ENCODE measurements at regions not wholly inside any gene's neighbourhood (a gene's known extent, or its start where the extent isn't known, plus 50 kb on each side); places are given as distances from the start of the nearest gene placed in this dataset.

GRCh38 chr3:107953722-107954121 lies 137.1 kb downstream of the CD47 start:
- no peak for DNase-seq (ENCODE audit: low spot score)
- in situ Hi-C loops (cut with MboI; ENCODE audit: low pct_unique_long_range_greater_than_20kb, low sequenced_read_pairs, unreplicated experiment): no loop called here
- no peak for TF ChIP-seq CTCF (IDR thresholded peaks at IDR 0.05; ENCODE audit: extremely low read depth, insufficient read depth, missing control alignments)

GRCh38 chr3:107951126-107951525 lies 139.7 kb downstream of the CD47 start:
- in situ Hi-C loops (cut with MboI; ENCODE audit: low pct_unique_long_range_greater_than_20kb, low sequenced_read_pairs, unreplicated experiment): no loop called here
- TF ChIP-seq CTCF (IDR thresholded peaks at IDR 0.05; ENCODE audit: extremely low read depth, insufficient read depth, missing control alignments): no peak
- DNase-seq (ENCODE audit: low spot score): no peak

GRCh38 chr3:107950417-107950816 lies 140.4 kb downstream of the CD47 start:
- in situ Hi-C loops (cut with MboI; ENCODE audit: low pct_unique_long_range_greater_than_20kb, low sequenced_read_pairs, unreplicated experiment): no loop called here
- no peak for TF ChIP-seq CTCF (IDR thresholded peaks at IDR 0.05; ENCODE audit: extremely low read depth, insufficient read depth, missing control alignments)
- DNase-seq (ENCODE audit: low spot score): no peak

- no peak for DNase-seq (ENCODE audit: low spot score)
- in situ Hi-C loops (cut with MboI; ENCODE audit: low pct_unique_long_range_greater_than_20kb, low sequenced_read_pairs, unreplicated experiment): loop anchor here (25.0 kb wide), 1 partner anchor 463 kb away; no protein-coding TSS in a partner anchor
- no peak for TF ChIP-seq CTCF (IDR thresholded peaks at IDR 0.05; ENCODE audit: extremely low read depth, insufficient read depth, missing control alignments)
These were observed 141.3 kb downstream of the CD47 start for GRCh38 chr3:107949394-107949970.

GRCh38 chr3:107947203-107947602 lies 143.6 kb downstream of the CD47 start:
- TF ChIP-seq CTCF (IDR thresholded peaks at IDR 0.05; ENCODE audit: extremely low read depth, insufficient read depth, missing control alignments): no peak
- DNase-seq (ENCODE audit: low spot score): no peak
- in situ Hi-C loops (cut with MboI; ENCODE audit: low pct_unique_long_range_greater_than_20kb, low sequenced_read_pairs, unreplicated experiment): loop anchor here (25.0 kb wide), 1 partner anchor 465 kb away; no protein-coding TSS in a partner anchor

- DNase-seq (ENCODE audit: low spot score): no peak
- in situ Hi-C loops (cut with MboI; ENCODE audit: low pct_unique_long_range_greater_than_20kb, low sequenced_read_pairs, unreplicated experiment): loop anchor here (25.0 kb wide), 1 partner anchor 466 kb away; no protein-coding TSS in a partner anchor
- TF ChIP-seq CTCF (IDR thresholded peaks at IDR 0.05; ENCODE audit: extremely low read depth, insufficient read depth, missing control alignments): no peak
These were observed 144.1 kb downstream of the CD47 start for GRCh38 chr3:107946700-107947099.
